Body of pancreas (tissue), 4 donors: ENCODE measurements at regions not wholly inside any gene's neighbourhood (a gene's known extent, or its start where the extent isn't known, plus 50 kb on each side); places are given as distances from the start of the nearest gene placed in this dataset.

Source experiments
- CTCF ChIP-seq, 7 experiments: fragments of 450-650 bp in 4 of 7; fragments of 200-600 bp in 3 of 7; sonication (generic) in 3 of 7; IDR thresholded peaks; one replicate each; pipeline ENCODE4 v1.5.1; 2016 to 2019; ENCODE audit warnings: antibody characterized with exemption in 7 of 7
- POLR2A ChIP-seq, 3 donors: fragments of 450-650 bp; IDR thresholded peaks; one replicate each; pipeline ENCODE4 v1.6.1; 2016; ENCODE audit warnings: antibody characterized with exemption in 3 of 3, mild to moderate bottlenecking in 2 of 3

GRCh38 chr5:175329976-175330375, 114.0 kb downstream of the DRD1 start:
- no peak for TF ChIP-seq CTCF (IDR thresholded peaks at IDR 0.05)
- TF ChIP-seq POLR2A (IDR thresholded peaks at IDR 0.05): no peak
